B cell (primary cell): ENCODE measurements at regions not wholly inside any gene's neighbourhood (a gene's known extent, or its start where the extent isn't known, plus 50 kb on each side); places are given as distances from the start of the nearest gene placed in this dataset.

ENCODE experiments used
- CTCF ChIP-seq: fragments of 200-600 bp; IDR thresholded peaks from one replicate; pipeline ENCODE4 v1.8.0; 2022; ENCODE audit warnings: antibody characterized with exemption, mild to moderate bottlenecking
- EZH2 ChIP-seq: IDR thresholded peaks from 2 replicates; pipeline ENCODE4 v1.6.1; 2012; ENCODE audit warnings: borderline replicate concordance, low read depth, mild to moderate bottlenecking, moderate library complexity, low read length; ENCODE audit not compliant: insufficient read depth, poor library complexity, severe bottlenecking

DNA sequence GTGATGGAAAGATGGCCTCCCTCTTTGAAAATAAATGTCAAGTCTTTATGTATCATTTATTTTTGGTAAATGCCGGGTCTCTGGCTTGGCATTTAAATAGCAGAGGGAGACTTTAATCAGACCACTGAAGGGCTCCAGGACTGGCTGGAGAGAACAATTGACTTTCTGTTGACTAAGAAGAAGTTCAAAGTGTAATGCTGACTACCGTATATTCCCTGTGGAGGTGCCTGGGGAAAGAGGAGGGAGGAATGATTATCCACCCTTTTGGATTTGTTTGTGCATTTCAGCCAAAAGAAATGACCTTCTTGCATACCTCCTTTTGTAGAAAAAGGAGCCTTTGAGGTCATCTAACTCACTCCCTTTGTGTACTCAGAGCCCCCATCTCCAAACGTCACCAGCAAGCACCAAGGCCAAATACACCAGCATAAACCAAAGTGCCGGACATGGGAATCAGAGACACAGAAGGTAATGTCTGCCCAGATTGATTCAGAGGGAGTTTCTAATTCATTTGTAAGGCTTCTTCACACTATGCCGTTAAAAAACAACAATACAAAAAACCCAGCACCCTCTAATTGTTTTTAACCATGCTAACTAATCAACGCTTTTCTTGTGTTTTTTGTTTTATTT is 75.2 kb downstream of the PRLHR start:
- TF ChIP-seq CTCF (no peak), EZH2 (no peak)
